Left ventricle myocardium inferior (tissue), 1 donor: ENCODE measurements at regions not wholly inside any gene's neighbourhood (a gene's known extent, or its start where the extent isn't known, plus 50 kb on each side); places are given as distances from the start of the nearest gene placed in this dataset.

Source experiments
- DNase-seq: peaks from one replicate; pipeline ENCODE4 v3.0.0-alpha.2; 2020
- H3K27ac ChIP-seq: fragments of 200-600 bp; replicated peaks from 2 replicates; pipeline ENCODE4 v1.8.0; 2021
- H3K27me3 ChIP-seq: fragments of 200-600 bp; 2 replicates; pipeline ENCODE4 v1.8.0; 2021; ENCODE audit warnings: low read depth
- H3K36me3 ChIP-seq: fragments of 200-600 bp; 2 replicates; pipeline ENCODE4 v1.8.0; 2021
- H3K4me1 ChIP-seq: fragments of 200-600 bp; 2 replicates; pipeline ENCODE4 v1.8.0; 2021
- H3K4me3 ChIP-seq: fragments of 200-600 bp; 2 replicates; pipeline ENCODE4 v1.8.0; 2021; ENCODE audit warnings: mild to moderate bottlenecking, moderate library complexity
- H3K9me3 ChIP-seq: fragments of 200-600 bp; replicated peaks from 2 replicates; pipeline ENCODE4 v1.8.0; 2021
- intact Hi-C: fragments of 100-400 bp; cut with micrococcal nuclease; formaldehyde crosslinking; loops from one replicate; pipeline ENCODE4 v1.11.0; 2022
- TF ChIP-seq, protein P1 (sequence below): fragments of 200-600 bp; IDR thresholded peaks from 2 replicates; pipeline ENCODE4 v1.8.0; 2021; ENCODE audit warnings: antibody characterized with exemption, mild to moderate bottlenecking, borderline replicate concordance
- donor health status: DM: no; HTN: yes; CAD: no; lungs with severe emphysema.

DNA sequence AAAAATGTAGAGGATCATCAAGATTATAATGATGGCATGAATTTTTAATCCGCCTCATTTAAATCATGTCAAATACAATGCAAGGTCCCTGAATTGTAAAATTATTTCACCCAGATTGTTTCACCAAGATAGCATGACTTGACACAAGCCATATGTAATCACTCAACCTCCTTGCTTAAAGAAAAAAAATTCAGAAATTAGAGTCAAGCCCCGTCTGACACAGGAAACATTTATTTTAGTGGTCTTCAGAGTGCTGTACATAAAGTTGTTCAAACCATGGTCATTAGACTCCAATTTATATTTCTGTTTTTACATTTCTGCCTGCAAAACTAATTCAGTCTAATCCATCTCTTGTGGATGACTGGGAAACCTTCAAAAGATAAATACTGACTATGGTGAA is 200.2 kb downstream of the CBLN4 start:
- intact Hi-C loops, result no loop called here
- TF ChIP-seq, protein P1, sequence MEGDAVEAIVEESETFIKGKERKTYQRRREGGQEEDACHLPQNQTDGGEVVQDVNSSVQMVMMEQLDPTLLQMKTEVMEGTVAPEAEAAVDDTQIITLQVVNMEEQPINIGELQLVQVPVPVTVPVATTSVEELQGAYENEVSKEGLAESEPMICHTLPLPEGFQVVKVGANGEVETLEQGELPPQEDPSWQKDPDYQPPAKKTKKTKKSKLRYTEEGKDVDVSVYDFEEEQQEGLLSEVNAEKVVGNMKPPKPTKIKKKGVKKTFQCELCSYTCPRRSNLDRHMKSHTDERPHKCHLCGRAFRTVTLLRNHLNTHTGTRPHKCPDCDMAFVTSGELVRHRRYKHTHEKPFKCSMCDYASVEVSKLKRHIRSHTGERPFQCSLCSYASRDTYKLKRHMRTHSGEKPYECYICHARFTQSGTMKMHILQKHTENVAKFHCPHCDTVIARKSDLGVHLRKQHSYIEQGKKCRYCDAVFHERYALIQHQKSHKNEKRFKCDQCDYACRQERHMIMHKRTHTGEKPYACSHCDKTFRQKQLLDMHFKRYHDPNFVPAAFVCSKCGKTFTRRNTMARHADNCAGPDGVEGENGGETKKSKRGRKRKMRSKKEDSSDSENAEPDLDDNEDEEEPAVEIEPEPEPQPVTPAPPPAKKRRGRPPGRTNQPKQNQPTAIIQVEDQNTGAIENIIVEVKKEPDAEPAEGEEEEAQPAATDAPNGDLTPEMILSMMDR, result no peak

DNA sequence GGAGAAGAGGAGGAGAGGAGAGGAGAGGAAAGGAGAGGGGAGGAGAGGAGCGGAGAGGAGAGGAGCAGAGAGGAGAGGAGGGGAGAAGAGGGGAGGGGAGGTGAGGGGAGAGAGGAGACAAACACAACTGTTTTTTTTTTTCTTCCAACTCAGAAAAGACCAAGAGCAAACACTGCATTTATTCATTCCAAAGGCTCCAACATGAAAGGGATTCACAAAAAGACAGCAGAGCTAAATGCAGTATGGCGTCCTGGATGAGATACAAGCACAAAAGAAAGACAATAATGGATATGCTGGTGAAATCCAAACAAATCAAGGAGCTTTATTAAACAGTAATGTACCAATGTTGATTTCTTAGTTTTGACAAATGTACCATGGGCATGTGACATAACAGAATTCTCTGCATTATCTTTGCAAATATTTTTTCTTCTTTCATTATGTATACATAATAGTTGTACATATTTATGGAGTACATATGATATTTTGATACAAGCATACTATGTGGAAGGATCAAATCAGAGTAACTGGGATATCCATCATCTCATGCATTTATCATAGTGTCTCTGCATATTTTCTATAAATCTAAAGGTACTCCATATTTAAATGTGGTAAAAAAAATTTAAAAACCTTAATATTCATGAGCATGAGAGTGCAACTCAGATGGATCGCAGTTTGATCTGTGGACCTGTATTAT is 204.6 kb downstream of the CBLN4 start:
- Histone ChIP-seq H3K27me3 (no peaks in the 10 kb centered on the region), H3K36me3 (no peaks in the 10 kb centered on the region), H3K4me1 (no peaks in the 10 kb centered on the region), H3K27ac (no peak overlapping the region), H3K9me3 (no peaks in the 10 kb centered on the region), H3K4me3 (no peak overlapping the region)
- intact Hi-C loops, result no loop called here
- TF ChIP-seq, protein P1, result no peak
- no peak for DNase-seq

More for the DNA sequence above, 200.2 kb downstream of the CBLN4 start:
- H3K4me3 ChIP-seq, result no peak overlapping the region
- peaks cover 8% of the 10 kb centered on the region for H3K9me3 ChIP-seq
- H3K27ac ChIP-seq, result no peak overlapping the region
- no peaks in the 10 kb centered on the region for H3K4me1 ChIP-seq
- H3K27me3 ChIP-seq, result no peaks in the 10 kb centered on the region
- H3K36me3 ChIP-seq, result no peaks in the 10 kb centered on the region
- no peak for DNase-seq

DNA sequence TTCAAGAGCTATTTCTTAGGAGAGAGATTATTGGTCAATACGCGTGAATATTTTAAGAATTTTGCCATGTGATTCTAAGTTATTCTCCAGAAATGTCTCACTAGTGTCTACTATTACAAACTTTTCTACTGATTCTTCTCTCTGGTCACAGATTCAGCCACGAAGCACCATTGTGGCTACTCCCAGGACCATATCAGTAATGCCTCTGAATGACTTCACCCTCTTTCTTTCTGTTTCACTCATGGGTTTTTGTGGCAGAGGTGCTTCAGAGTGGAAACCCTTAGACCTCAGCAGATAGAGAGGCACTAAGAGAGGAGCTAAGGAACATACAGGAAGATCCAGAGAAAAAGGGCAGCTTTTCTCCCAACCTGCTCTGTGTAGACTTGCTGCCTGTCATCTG is 211.3 kb downstream of the CBLN4 start:
- TF ChIP-seq, protein P1, result no peak
- intact Hi-C loops, result no loop called here

GRCh38 chr20:55792049-55792448 is 213.3 kb downstream of the CBLN4 start:
- Histone ChIP-seq H3K4me3 (no peak overlapping the region), H3K27me3 (no peaks in the 10 kb centered on the region), H3K4me1 (no peaks in the 10 kb centered on the region), H3K9me3 (no peaks in the 10 kb centered on the region), H3K27ac (no peak overlapping the region), H3K36me3 (no peaks in the 10 kb centered on the region)
- DNase-seq, result no peak
- TF ChIP-seq, protein P1, result no peak
- intact Hi-C loops, result no loop called here

More for the DNA sequence above, 211.3 kb downstream of the CBLN4 start:
- Histone ChIP-seq H3K4me1 (no peaks in the 10 kb centered on the region), H3K27me3 (no peaks in the 10 kb centered on the region), H3K27ac (no peak overlapping the region), H3K9me3 (no peaks in the 10 kb centered on the region), H3K36me3 (no peaks in the 10 kb centered on the region), H3K4me3 (no peak overlapping the region)
- DNase-seq, result no peak

DNA sequence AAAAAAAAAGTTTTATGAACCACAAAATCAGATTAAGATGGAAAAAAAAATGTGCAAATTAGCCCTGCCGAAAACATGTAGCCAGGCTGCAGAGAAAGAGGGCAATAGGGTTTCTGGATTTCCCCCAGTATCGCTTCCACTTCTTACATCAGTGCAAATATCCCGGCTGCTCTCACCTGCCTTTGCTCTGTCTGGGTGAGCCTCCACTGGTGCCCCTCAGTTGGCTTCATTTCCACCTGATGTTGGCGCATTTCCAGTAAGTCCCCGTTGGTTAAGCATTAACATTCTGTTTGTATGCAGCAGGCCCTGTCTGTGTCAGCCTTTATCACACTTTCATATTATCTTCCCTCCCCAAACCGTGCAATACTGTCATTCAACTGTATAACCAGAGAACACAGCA is 215.1 kb downstream of the CBLN4 start:
- H3K4me3 ChIP-seq, result no peak overlapping the region
- no peaks in the 10 kb centered on the region for H3K36me3 ChIP-seq
- intact Hi-C loops, result no loop called here
- no peaks in the 10 kb centered on the region for H3K9me3 ChIP-seq
- H3K27ac ChIP-seq, result no peak overlapping the region
- H3K27me3 ChIP-seq, result peaks cover 1% of the 10 kb centered on the region
- TF ChIP-seq, protein P1, result no peak
- no peak for DNase-seq
- no peaks in the 10 kb centered on the region for H3K4me1 ChIP-seq
